ENCODE measurements at regions not wholly inside any gene's neighbourhood (a gene's known extent, or its start where the extent isn't known, plus 50 kb on each side); places are given as distances from the start of the nearest gene placed in this dataset.

- DNase-seq: no peak
These were observed 109.7 kb upstream of the GOLIM4 start for GRCh38 chr3:168205451-168205850.

DNA sequence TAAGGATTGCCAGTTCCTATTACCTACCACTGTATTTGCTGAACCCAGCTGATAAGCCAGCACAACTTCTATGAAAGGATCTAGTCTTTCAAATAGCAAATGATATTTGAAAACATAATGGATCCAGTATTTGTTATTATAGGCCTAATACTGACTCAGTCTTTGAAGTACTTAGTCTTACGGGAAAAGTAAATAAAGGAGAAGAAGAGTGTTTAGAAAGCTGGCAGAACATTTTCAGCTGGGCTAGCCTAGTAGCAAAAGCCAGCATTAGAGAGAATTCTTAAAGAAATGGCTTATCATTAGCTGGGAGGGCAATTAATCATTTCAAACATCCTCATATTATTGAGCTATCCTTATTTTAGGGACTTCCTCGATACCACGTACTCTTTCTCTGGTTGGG lies 101.4 kb upstream of the GOLIM4 start:
- no peak for DNase-seq

DNA sequence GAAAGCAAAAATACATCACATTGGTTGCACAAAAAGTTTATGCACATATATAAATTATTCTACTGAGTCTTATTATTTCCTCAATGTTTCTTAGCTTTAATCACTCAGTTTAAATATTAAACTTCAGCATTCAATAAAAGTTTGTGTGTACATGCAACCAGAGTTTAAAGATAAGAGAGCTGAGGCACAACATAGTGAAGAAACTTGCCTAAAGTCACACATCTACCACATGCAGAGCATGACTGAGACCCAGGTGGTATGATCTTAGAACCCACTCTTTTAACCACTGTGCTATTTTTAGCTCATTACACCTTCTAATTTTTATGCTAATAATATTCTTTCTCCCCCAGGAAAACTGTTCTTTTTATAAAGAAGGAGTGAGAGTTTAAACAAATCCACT lies 96.1 kb upstream of the GOLIM4 start:
- no peak for DNase-seq

- DNase-seq: no peak
These were observed 91.5 kb upstream of the GOLIM4 start for GRCh38 chr3:168187233-168187632.

GRCh38 chr3:168186293-168186983 lies 90.7 kb upstream of the GOLIM4 start:
- DNase-seq: no peak

GRCh38 chr3:168183774-168184173 lies 88.0 kb upstream of the GOLIM4 start:
- DNase-seq: no peak

DNA sequence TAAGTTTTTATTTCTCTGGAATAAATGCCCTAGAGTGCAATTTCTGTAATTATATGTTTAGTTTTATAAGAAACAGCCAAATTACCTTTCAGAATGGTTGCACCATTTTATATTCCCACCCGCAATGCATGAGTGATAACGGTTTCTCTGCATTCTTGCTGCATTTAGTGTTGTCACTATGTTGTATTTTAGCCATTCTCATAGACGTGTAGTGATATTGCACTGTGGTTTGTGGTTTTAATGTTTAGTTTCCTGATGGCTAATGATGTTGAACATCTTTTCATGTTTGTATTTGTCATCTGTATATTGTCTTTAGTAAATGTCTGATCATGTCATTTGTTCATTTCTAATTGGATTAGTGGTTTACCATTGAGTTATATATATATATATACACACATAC lies 73.0 kb upstream of the GOLIM4 start:
- no peak for DNase-seq

DNA sequence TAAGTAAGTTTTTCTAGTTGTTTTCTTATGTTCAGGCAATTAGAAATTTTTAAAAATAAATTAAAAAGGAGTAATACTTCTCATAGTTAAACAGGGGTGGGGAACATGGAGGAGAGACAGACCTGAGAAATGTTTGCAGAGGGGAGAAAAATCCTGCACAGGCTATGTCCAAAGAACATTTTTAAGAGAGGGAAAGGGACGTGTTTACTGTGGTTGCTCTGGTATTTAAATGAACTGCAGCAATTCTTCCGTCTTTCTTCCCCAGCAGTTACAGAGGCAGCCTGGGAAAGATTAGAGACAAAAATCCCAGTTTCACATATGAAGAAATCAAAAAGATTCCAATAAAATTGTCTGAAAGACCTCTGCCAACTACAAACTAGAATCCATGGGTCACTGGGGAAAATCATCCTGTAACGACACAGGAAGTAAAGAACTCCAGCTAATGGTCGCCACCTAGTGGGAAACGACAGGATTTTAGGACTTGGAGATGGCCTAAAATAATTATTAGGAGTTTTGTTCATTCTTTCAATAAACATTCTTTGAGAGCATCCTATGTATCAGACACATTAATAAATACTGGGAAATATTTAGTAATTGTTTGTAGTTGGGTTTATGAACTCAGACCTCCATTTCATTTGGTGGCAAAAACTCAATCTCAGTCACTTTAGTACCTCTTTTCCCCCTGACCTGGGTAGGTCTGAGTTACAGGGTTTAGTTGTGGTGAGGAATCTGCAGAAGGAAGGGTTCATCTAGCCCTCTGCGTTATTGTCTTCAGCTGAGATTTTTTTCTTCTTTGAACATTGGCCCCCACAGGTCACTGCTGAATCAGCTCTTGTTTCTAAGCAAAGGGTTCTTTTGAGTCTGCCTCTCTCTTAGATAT lies 69.9 kb upstream of the GOLIM4 start:
- DNase-seq: no peak

DNA sequence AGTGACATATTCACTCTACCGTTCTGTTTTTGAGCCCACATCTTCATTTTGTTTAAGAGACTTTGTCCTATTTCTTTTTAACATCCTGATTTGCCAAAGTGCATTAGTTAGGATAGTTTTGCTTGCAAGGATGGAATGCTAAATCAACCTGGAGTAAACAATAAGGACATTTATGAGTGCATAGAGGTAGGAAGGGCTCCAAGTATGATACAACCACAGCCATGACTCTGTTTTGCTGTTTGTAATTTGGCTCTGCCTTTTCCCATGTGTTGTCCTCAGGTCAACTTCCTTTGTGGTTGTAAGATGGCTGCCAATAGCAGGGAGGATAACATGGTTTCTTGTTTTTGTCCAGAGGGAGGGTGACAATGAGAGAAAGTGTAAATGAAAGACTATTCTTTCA lies 66.4 kb upstream of the GOLIM4 start:
- DNase-seq: no peak

DNA sequence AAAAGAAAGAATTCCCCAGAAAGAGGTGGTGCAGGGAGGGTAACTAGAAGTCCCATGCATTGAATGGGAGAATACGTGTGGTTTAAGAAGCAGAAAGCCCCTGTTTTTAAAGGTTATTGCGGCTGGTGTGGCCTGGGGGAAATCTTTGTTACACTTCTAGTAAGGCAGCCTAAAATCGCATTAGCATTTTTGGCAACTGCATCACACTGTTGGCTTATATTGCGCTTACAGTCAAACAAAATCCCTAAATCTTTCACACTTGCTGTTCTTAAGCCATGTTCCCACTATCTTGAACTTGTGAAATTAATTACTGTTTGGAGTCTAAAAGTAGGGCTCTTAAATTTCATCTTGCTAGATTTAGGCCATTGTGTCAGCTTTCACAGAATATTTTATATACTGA lies 66.0 kb upstream of the GOLIM4 start:
- no peak for DNase-seq

- no peak for DNase-seq
These were observed 62.2 kb upstream of the GOLIM4 start for GRCh38 chr3:168157903-168158302.

DNA sequence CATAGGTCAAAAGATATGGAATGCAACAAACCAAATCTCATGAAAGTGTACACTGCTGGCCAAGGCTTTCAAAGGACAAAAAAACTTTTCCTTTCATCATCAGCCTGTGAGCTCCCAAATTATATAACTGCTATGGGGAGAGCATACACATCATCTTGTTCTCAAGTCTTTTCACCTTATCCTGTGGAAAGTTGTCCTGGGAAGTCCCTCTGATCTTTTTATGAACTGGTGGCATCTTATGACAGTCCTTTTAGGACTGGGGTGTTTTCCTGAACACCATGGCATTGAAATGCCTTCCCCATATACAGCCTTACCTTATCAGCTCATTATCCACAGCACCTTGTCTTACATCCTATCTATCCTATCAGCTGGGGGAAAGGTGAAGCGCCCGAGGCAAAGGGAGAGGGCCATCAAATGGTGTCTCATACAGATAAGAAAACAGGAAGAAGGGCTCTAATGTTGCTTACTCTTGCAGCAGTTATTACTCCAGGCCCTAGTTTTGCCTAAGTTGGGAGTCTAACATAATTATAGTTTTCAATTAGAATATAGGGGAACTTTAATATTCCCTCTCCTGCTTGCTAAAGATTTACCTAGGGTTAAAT lies 61.5 kb upstream of the GOLIM4 start:
- no peak for DNase-seq

DNA sequence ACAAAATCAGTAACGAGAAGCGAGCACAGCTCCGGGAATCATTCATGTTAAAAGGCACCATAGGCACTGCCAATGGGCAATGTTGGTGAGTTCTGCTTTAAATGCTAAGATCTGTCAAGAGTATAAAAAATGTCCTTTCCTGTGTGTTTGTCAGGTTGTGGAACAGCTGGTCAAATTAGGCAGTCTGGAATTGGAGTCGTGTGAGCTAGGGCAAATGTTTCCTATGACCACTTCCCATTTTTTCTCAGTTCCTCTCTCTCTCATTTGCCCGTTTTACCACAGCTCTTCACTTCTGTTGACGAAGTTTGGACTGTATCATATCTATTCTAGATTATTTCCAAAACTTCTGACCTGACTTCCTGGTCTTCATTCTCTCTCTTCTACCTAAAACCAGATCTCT lies 60.8 kb upstream of the GOLIM4 start:
- no peak for DNase-seq

GRCh38 chr3:168155303-168155702 lies 59.6 kb upstream of the GOLIM4 start:
- DNase-seq: no peak

DNA sequence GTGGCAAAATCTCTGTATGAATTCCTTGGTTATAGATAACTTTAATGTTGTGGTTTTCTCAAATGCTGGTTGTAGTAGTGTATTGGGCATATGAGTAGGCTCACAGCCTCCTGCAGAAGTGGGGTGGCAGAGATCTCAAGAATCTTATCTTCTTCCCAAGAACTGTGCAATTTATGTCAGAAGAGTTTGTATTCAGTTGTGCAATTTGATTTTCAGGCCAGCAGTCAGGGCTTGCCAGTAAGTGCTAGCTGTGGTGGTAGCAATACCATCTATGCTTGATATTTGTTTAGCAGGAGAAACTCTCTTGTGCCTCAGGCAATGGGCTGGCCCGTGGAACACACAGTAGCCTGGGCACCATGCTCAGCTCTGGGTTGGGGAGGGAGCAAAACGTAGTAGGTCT lies 58.4 kb upstream of the GOLIM4 start:
- no peak for DNase-seq

GRCh38 chr3:168152149-168152548 lies 56.4 kb upstream of the GOLIM4 start:
- DNase-seq: no peak
